DOHH2 (cell line): ENCODE measurements at regions not wholly inside any gene's neighbourhood (a gene's known extent, or its start where the extent isn't known, plus 50 kb on each side); places are given as distances from the start of the nearest gene placed in this dataset.
"Not testable (repeated sequence)": the region's sequence is repeated elsewhere in the genome, so short reads cannot be mapped to it uniquely, and the experiment has no call there.

ENCODE experiments used
- H3F3A ChIP-seq: fragments of 200-600 bp; sonication (generic), shearing (Covaris generic); 2 replicates; pipeline ENCODE4 v1.6.0; 2016; ENCODE audit warnings: antibody characterized with exemption, mild to moderate bottlenecking; ENCODE audit not compliant: control insufficient read depth, insufficient read depth
- H3K27ac ChIP-seq: fragments of 200-600 bp; sonication (generic); 2 replicates; pipeline ENCODE4 v1.5.1; 2014; ENCODE audit warnings: low read depth, mild to moderate bottlenecking, low read length, moderate library complexity
- H3K27me3 ChIP-seq: fragments of 200-600 bp; sonication (generic); 2 replicates; pipeline ENCODE4 v1.6.1; 2014; ENCODE audit warnings: mild to moderate bottlenecking, low read length, mixed read lengths; ENCODE audit not compliant: control insufficient read depth
- H3K36me3 ChIP-seq: fragments of 200-600 bp; sonication (generic); 2 replicates; pipeline ENCODE4 v1.6.1; 2014; ENCODE audit warnings: mild to moderate bottlenecking, low read length, moderate library complexity, mixed read lengths; ENCODE audit not compliant: control insufficient read depth
- H3K4me1 ChIP-seq: fragments of 200-600 bp; sonication (generic); 2 replicates; pipeline ENCODE4 v1.6.1; 2014; ENCODE audit warnings: mild to moderate bottlenecking, low read length, mixed read lengths; ENCODE audit not compliant: control insufficient read depth
- H3K4me2 ChIP-seq: fragments of 200-600 bp; sonication (generic); 2 replicates; pipeline ENCODE4 v1.6.0; 2014; ENCODE audit warnings: mild to moderate bottlenecking, low read length, moderate library complexity
- H3K4me3 ChIP-seq: fragments of 200-600 bp; sonication (generic); 2 replicates; pipeline ENCODE4 v1.5.1; 2014; ENCODE audit warnings: mild to moderate bottlenecking, low read length, mixed read lengths
- H3K79me2 ChIP-seq: fragments of 200-600 bp; sonication (generic); 2 replicates; pipeline ENCODE4 v1.6.1; 2014; ENCODE audit warnings: mild to moderate bottlenecking, low read length, mixed read lengths; ENCODE audit not compliant: control insufficient read depth
- H3K9me2 ChIP-seq: fragments of 200-600 bp; sonication (generic); replicated peaks from 2 replicates; pipeline ENCODE4 v1.6.1; 2014; ENCODE audit warnings: mild to moderate bottlenecking, low read length, mixed read lengths; ENCODE audit not compliant: control insufficient read depth
- H3K9me3 ChIP-seq: fragments of 200-600 bp; sonication (generic); 2 replicates; pipeline ENCODE4 v1.6.1; 2014; ENCODE audit warnings: antibody characterized with exemption, low read length, mixed read lengths; ENCODE audit not compliant: control insufficient read depth, insufficient read depth
- H4K20me1 ChIP-seq: fragments of 200-600 bp; sonication (generic); 2 replicates; pipeline ENCODE4 v1.6.0; 2014; ENCODE audit warnings: low read depth, mild to moderate bottlenecking, antibody characterized with exemption, low read length, moderate library complexity; ENCODE audit not compliant: control insufficient read depth, insufficient read depth
- CTCF ChIP-seq: fragments of 200-600 bp; sonication (generic); IDR thresholded peaks from one replicate; pipeline ENCODE4 v1.5.1; 2014; ENCODE audit warnings: antibody characterized with exemption, mild to moderate bottlenecking, low read depth, low read length; ENCODE audit not compliant: poor library complexity, severe bottlenecking
- EZH2phosphoT487 ChIP-seq: fragments of 200-600 bp; sonication (generic); IDR thresholded peaks from 2 replicates; pipeline ENCODE4 v1.6.1; 2017; ENCODE audit warnings: borderline replicate concordance, mild to moderate bottlenecking, antibody characterized with exemption, low read length, moderate library complexity, mixed read lengths

- H3K4me2 ChIP-seq: no peak overlapping the region
- H3K36me3 ChIP-seq: no peaks in the 10 kb centered on the region
- no peak overlapping the region for H3K27ac ChIP-seq
- no peaks in the 10 kb centered on the region for H4K20me1 ChIP-seq
- no peaks in the 10 kb centered on the region for H3K27me3 ChIP-seq
- TF ChIP-seq CTCF (no peak), EZH2phosphoT487 (no peak)
- no peaks in the 10 kb centered on the region for H3K4me1 ChIP-seq
- H3K9me3 ChIP-seq: no peaks in the 10 kb centered on the region
- no peaks in the 10 kb centered on the region for H3K79me2 ChIP-seq
- H3K4me3 ChIP-seq: no peak overlapping the region
- H3F3A ChIP-seq: no peaks in the 10 kb centered on the region
- no peaks in the 10 kb centered on the region for H3K9me2 ChIP-seq
Measured at GRCh38 chr5:82984786-82985735, 92.1 kb downstream of the TMEM167A start.

DNA sequence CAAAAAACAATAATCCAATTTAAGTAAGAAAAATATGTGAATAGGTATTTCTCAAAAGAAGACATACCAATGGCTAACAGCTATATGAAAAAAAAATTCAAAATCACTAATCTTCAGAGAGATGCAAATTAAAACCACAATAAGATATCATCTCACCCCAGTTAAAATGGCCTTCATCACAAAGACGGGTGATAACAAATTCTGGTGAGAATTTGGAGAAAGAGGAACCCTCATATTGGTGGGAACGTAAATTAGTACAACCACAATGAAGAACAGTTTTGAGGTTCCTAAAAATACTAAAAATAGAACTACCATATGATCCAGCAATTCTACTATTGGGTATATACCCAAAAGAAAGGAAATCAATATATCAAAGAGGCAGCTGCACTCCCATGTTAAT is 94.3 kb downstream of the TMEM167A start:
- TF ChIP-seq CTCF (no peak), EZH2phosphoT487 (no peak)
- Histone ChIP-seq H3K36me3 (no peaks in the 10 kb centered on the region), H4K20me1 (no peaks in the 10 kb centered on the region), H3F3A (no peaks in the 10 kb centered on the region), H3K79me2 (no peaks in the 10 kb centered on the region), H3K4me1 (no peaks in the 10 kb centered on the region), H3K27me3 (no peaks in the 10 kb centered on the region), H3K4me3 (no peak overlapping the region), H3K4me2 (no peak overlapping the region), H3K27ac (no peak overlapping the region), H3K9me2 (no peaks in the 10 kb centered on the region), H3K9me3 (no peaks in the 10 kb centered on the region)

- not testable (repeated sequence) for H3K27ac ChIP-seq, H3K9me2 ChIP-seq, H3K4me3 ChIP-seq
Measured at GRCh38 chr5:82976887-82977286, 100.3 kb downstream of the TMEM167A start.

GRCh38 chr5:82975812-82976211 is 101.4 kb downstream of the TMEM167A start:
- Histone ChIP-seq H3K27ac (no peak overlapping the region), H3K4me1 (no peaks in the 10 kb centered on the region), H3K79me2 (no peaks in the 10 kb centered on the region), H4K20me1 (no peaks in the 10 kb centered on the region), H3K4me2 (no peak overlapping the region), H3K9me3 (peaks cover 11% of the 10 kb centered on the region), H3K4me3 (no peak overlapping the region), H3K9me2 (no peaks in the 10 kb centered on the region), H3F3A (no peaks in the 10 kb centered on the region), H3K36me3 (no peaks in the 10 kb centered on the region), H3K27me3 (no peaks in the 10 kb centered on the region)
- TF ChIP-seq EZH2phosphoT487 (no peak), CTCF (no peak)

More at GRCh38 chr5:82976887-82977286, 100.3 kb downstream of the TMEM167A start:
- H3K36me3 ChIP-seq, H3F3A ChIP-seq, H3K4me2 ChIP-seq, H3K79me2 ChIP-seq, H4K20me1 ChIP-seq, H3K4me1 ChIP-seq, H3K27me3 ChIP-seq: not testable (repeated sequence)
- peaks cover 11% of the 10 kb centered on the region for H3K9me3 ChIP-seq
